Activated T-helper 17 cell treated with anti-CD3 and anti-CD28 coated beads, Interleukin-2, amount 50 U/mL, for 72 hours (primary cell): ENCODE measurements at regions not wholly inside any gene's neighbourhood (a gene's known extent, or its start where the extent isn't known, plus 50 kb on each side); places are given as distances from the start of the nearest gene placed in this dataset.

Source experiments
- ATAC-seq: fragments of 150-1000 bp; cut with Tn5 transposase; replicated peaks from 2 replicates; pipeline ENCODE4 v1.10.0; 2021; ENCODE audit warnings: mild to moderate bottlenecking, moderate library complexity
- H3K27ac Mint-ChIP-seq: one replicate; pipeline ENCODE4 v1.8.0; 2022; ENCODE audit warnings: mixed read lengths
- H3K27me3 Mint-ChIP-seq: one replicate; pipeline ENCODE4 v1.8.0; 2022; ENCODE audit warnings: mixed read lengths
- H3K36me3 Mint-ChIP-seq: one replicate; pipeline ENCODE4 v1.8.0; 2022; ENCODE audit warnings: low read depth, mild to moderate bottlenecking, mixed read lengths
- H3K4me1 Mint-ChIP-seq: one replicate; pipeline ENCODE4 v1.8.0; 2022; ENCODE audit warnings: mixed read lengths
- H3K4me3 Mint-ChIP-seq: one replicate; pipeline ENCODE4 v1.8.0; 2022; ENCODE audit warnings: mild to moderate bottlenecking, mixed read lengths
- H3K9me3 Mint-ChIP-seq: one replicate; pipeline ENCODE4 v1.8.0; 2022; ENCODE audit warnings: mixed read lengths

GRCh38 chr3:132927896-132928295, 110.3 kb upstream of the TMEM108 start:
- no peak for ATAC-seq
- no peaks in the 10 kb centered on the region for H3K4me1 Mint-ChIP-seq
- H3K9me3 Mint-ChIP-seq: no peaks in the 10 kb centered on the region
- no peak overlapping the region for H3K27ac Mint-ChIP-seq
- H3K36me3 Mint-ChIP-seq: no peaks in the 10 kb centered on the region
- H3K4me3 Mint-ChIP-seq: no peak overlapping the region
- H3K27me3 Mint-ChIP-seq: peaks cover 4% of the 10 kb centered on the region

- Mint-ChIP-seq H3K4me3 (no peak overlapping the region), H3K27ac (no peak overlapping the region), H3K27me3 (peaks cover 9% of the 10 kb centered on the region), H3K36me3 (no peaks in the 10 kb centered on the region), H3K4me1 (no peaks in the 10 kb centered on the region), H3K9me3 (no peaks in the 10 kb centered on the region)
- ATAC-seq: no peak
These were observed 112.1 kb upstream of the TMEM108 start for GRCh38 chr3:132926098-132926497.

- no peak overlapping the region for H3K4me3 Mint-ChIP-seq
- no peak for ATAC-seq
- H3K4me1 Mint-ChIP-seq: no peaks in the 10 kb centered on the region
These were observed 112.8 kb upstream of the TMEM108 start for GRCh38 chr3:132925256-132925930.

GRCh38 chr3:132916096-132916495, 122.1 kb upstream of the TMEM108 start:
- ATAC-seq: no peak
- no peak overlapping the region for H3K27ac Mint-ChIP-seq
- H3K36me3 Mint-ChIP-seq: no peaks in the 10 kb centered on the region
- peaks cover 13% of the 10 kb centered on the region for H3K27me3 Mint-ChIP-seq
- H3K9me3 Mint-ChIP-seq: peaks cover 5% of the 10 kb centered on the region
- H3K4me1 Mint-ChIP-seq: no peaks in the 10 kb centered on the region
- H3K4me3 Mint-ChIP-seq: no peak overlapping the region

More at GRCh38 chr3:132925256-132925930, 112.8 kb upstream of the TMEM108 start:
- Mint-ChIP-seq H3K27ac (no peak overlapping the region), H3K27me3 (peaks cover 9% of the 10 kb centered on the region), H3K36me3 (no peaks in the 10 kb centered on the region), H3K9me3 (no peaks in the 10 kb centered on the region)

GRCh38 chr3:132912416-132912753, 125.8 kb upstream of the TMEM108 start:
- no peak for ATAC-seq
- Mint-ChIP-seq H3K36me3 (no peaks in the 10 kb centered on the region), H3K27ac (no peak overlapping the region), H3K4me3 (no peak overlapping the region), H3K4me1 (no peaks in the 10 kb centered on the region), H3K27me3 (peaks cover 8% of the 10 kb centered on the region), H3K9me3 (no peaks in the 10 kb centered on the region)

- no peak overlapping the region for H3K27ac Mint-ChIP-seq
- H3K36me3 Mint-ChIP-seq: no peaks in the 10 kb centered on the region
- peaks cover 8% of the 10 kb centered on the region for H3K27me3 Mint-ChIP-seq
- H3K4me1 Mint-ChIP-seq: no peaks in the 10 kb centered on the region
- no peaks in the 10 kb centered on the region for H3K9me3 Mint-ChIP-seq
- ATAC-seq: no peak
- H3K4me3 Mint-ChIP-seq: no peak overlapping the region
These were observed 126.3 kb upstream of the TMEM108 start for GRCh38 chr3:132911741-132912415.

GRCh38 chr3:132907293-132907692, 130.9 kb upstream of the TMEM108 start:
- peaks cover 8% of the 10 kb centered on the region for H3K27me3 Mint-ChIP-seq
- no peaks in the 10 kb centered on the region for H3K4me1 Mint-ChIP-seq
- no peaks in the 10 kb centered on the region for H3K36me3 Mint-ChIP-seq
- no peak for ATAC-seq
- H3K9me3 Mint-ChIP-seq: no peaks in the 10 kb centered on the region
- H3K27ac Mint-ChIP-seq: no peak overlapping the region
- no peak overlapping the region for H3K4me3 Mint-ChIP-seq

GRCh38 chr3:132900481-132900880, 137.7 kb upstream of the TMEM108 start:
- Mint-ChIP-seq H3K27me3 (no peaks in the 10 kb centered on the region), H3K27ac (no peak overlapping the region), H3K9me3 (no peaks in the 10 kb centered on the region), H3K4me3 (no peak overlapping the region), H3K36me3 (no peaks in the 10 kb centered on the region), H3K4me1 (no peaks in the 10 kb centered on the region)
- no peak for ATAC-seq

GRCh38 chr3:132898141-132898540, 140.1 kb upstream of the TMEM108 start:
- no peak overlapping the region for H3K4me3 Mint-ChIP-seq
- ATAC-seq: no peak
- H3K4me1 Mint-ChIP-seq: no peaks in the 10 kb centered on the region
- no peaks in the 10 kb centered on the region for H3K27me3 Mint-ChIP-seq
- H3K36me3 Mint-ChIP-seq: no peaks in the 10 kb centered on the region
- no peaks in the 10 kb centered on the region for H3K9me3 Mint-ChIP-seq
- H3K27ac Mint-ChIP-seq: no peak overlapping the region

- no peaks in the 10 kb centered on the region for H3K9me3 Mint-ChIP-seq
- no peak overlapping the region for H3K4me3 Mint-ChIP-seq
- no peaks in the 10 kb centered on the region for H3K36me3 Mint-ChIP-seq
- no peak overlapping the region for H3K27ac Mint-ChIP-seq
- no peaks in the 10 kb centered on the region for H3K4me1 Mint-ChIP-seq
- H3K27me3 Mint-ChIP-seq: no peaks in the 10 kb centered on the region
- ATAC-seq: no peak
These were observed 145.2 kb upstream of the TMEM108 start for GRCh38 chr3:132892956-132893355.

- ATAC-seq: no peak
- H3K4me3 Mint-ChIP-seq: no peak overlapping the region
- H3K27ac Mint-ChIP-seq: no peak overlapping the region
- peaks cover 6% of the 10 kb centered on the region for H3K27me3 Mint-ChIP-seq
- no peaks in the 10 kb centered on the region for H3K4me1 Mint-ChIP-seq
- no peaks in the 10 kb centered on the region for H3K36me3 Mint-ChIP-seq
- no peaks in the 10 kb centered on the region for H3K9me3 Mint-ChIP-seq
These were observed 156.3 kb upstream of the TMEM108 start for GRCh38 chr3:132881756-132882409.

GRCh38 chr3:132880986-132881385, 157.2 kb upstream of the TMEM108 start:
- Mint-ChIP-seq H3K27me3 (peaks cover 6% of the 10 kb centered on the region), H3K27ac (no peak overlapping the region), H3K4me3 (no peak overlapping the region), H3K4me1 (no peaks in the 10 kb centered on the region), H3K9me3 (no peaks in the 10 kb centered on the region), H3K36me3 (no peaks in the 10 kb centered on the region)
- ATAC-seq: no peak

- Mint-ChIP-seq H3K36me3 (no peaks in the 10 kb centered on the region), H3K27me3 (peaks cover 6% of the 10 kb centered on the region), H3K4me3 (no peak overlapping the region), H3K27ac (no peak overlapping the region), H3K4me1 (no peaks in the 10 kb centered on the region), H3K9me3 (no peaks in the 10 kb centered on the region)
- ATAC-seq: no peak
These were observed 157.4 kb upstream of the NPHP3 start for GRCh38 chr3:132879656-132880055.

- Mint-ChIP-seq H3K9me3 (no peaks in the 10 kb centered on the region), H3K27me3 (peaks cover 4% of the 10 kb centered on the region), H3K4me1 (no peaks in the 10 kb centered on the region), H3K27ac (no peak overlapping the region), H3K36me3 (no peaks in the 10 kb centered on the region), H3K4me3 (no peak overlapping the region)
- ATAC-seq: no peak
These were observed 152.5 kb upstream of the NPHP3 start for GRCh38 chr3:132874701-132875100.

GRCh38 chr3:132872711-132873110, 150.5 kb upstream of the NPHP3 start:
- no peak overlapping the region for H3K4me3 Mint-ChIP-seq
- no peak for ATAC-seq
- H3K4me1 Mint-ChIP-seq: no peaks in the 10 kb centered on the region
- H3K36me3 Mint-ChIP-seq: no peaks in the 10 kb centered on the region
- no peak overlapping the region for H3K27ac Mint-ChIP-seq
- peaks cover 6% of the 10 kb centered on the region for H3K27me3 Mint-ChIP-seq
- no peaks in the 10 kb centered on the region for H3K9me3 Mint-ChIP-seq
